ENCODE measurements at regions not wholly inside any gene's neighbourhood (a gene's known extent, or its start where the extent isn't known, plus 50 kb on each side); places are given as distances from the start of the nearest gene placed in this dataset.

GRCh38 chr5:105448271-105448670, 1885.7 kb upstream of the NUDT12 start:
- no peak overlapping the region for H3K4me3 ChIP-seq
- no peak overlapping the region for H3K4me2 ChIP-seq
- no peaks in the 10 kb centered on the region for H3K4me1 ChIP-seq
- TF ChIP-seq Cebpa-rat (IDR thresholded peaks at IDR 0.05): no peak
- H4K20me1 ChIP-seq: no peaks in the 10 kb centered on the region
- H3K9me3 ChIP-seq: 0 out of 2 replicates have a peak, but pooled peaks cover 14% of the 10 kb centered on the region
- H3K27me3 ChIP-seq: no peaks in the 10 kb centered on the region
- no peak overlapping the region for H3K27ac ChIP-seq
- no peak overlapping the region for H3K9ac ChIP-seq
- H3K36me3 ChIP-seq: no peaks in the 10 kb centered on the region

DNA sequence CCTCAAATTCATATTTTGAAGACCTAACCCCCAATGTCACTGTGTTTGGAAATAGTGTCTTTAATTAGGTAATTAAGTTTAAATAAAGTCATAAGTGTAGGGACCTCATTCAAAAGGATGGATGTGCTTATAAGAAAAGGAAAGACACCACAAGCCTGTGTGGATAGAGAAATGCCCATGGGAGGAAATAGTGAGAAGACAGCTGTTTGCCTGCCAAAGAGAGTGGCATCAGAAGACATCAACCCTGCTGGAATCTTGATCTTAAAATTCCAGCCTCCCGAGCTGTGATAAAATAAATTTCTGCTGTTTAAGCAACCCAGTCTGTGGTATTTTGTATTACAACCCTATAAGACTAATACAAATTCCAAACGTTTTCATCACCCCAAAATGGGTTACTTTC, 1867.9 kb upstream of the NUDT12 start:
- peak overlapping the region; percentile 19; the same call in 1 of the 2 replicates for H3K4me2 ChIP-seq
- H4K20me1 ChIP-seq: no peaks in the 10 kb centered on the region
- H3K4me3 ChIP-seq: no peak overlapping the region
- no peaks in the 10 kb centered on the region for H3K36me3 ChIP-seq
- no peak overlapping the region for H3K27ac ChIP-seq
- H3K4me1 ChIP-seq: 0 out of 2 replicates have a peak, but pooled peaks cover 4% of the 10 kb centered on the region
- no peak for TF ChIP-seq Cebpa-rat (IDR thresholded peaks at IDR 0.05)
- H3K9ac ChIP-seq: no peak overlapping the region
- no peaks in the 10 kb centered on the region for H3K27me3 ChIP-seq
- H3K9me3 ChIP-seq: no peaks in the 10 kb centered on the region

DNA sequence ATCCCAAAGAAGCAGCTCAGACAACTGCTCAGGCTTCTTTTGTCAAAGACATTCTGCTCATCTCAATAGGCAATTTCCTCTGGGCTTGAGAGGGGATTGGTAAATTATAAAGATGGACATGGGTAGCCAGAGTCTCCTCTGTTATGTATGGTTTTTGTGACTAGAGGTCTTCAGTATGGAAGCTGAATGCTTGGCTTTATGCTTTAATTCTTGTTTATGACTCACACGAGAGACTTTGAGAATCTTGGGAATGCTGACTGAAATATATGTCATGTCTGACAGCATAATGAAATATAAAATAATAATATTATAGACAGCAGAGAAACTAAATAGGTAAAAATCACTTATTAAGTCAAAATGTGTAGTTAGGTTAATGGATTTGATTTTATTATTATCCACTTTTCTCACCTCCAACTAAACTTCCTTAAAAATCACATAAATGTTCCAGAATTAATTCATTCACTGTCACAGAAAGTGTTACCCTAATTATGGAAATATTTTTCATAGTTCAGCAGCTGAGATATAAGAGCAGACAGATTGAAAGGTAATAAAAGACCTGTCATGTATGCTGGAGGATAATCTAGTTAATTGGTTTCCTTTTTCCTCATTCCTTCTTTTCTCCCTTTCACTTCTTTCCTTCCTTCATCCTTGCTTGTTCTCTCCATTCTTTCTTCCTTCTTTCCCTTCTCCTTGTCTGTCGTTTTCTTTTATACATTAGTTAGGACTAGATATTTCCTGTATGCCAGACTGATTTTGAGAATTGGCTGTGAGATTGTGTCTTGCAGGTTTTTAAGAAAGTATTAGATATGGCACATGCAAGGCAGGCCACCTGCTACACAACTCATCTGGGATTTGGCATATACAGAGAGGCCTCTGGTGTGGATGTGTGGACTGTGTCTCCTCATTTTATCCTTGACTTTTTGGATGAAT, 1866.1 kb upstream of the NUDT12 start:
- H3K4me1 ChIP-seq: 0 out of 2 replicates have a peak, but pooled peaks cover 4% of the 10 kb centered on the region
- H3K27ac ChIP-seq: no peak overlapping the region
- no peak for TF ChIP-seq Cebpa-rat (IDR thresholded peaks at IDR 0.05)
- H3K27me3 ChIP-seq: no peaks in the 10 kb centered on the region
- no peaks in the 10 kb centered on the region for H4K20me1 ChIP-seq
- no peaks in the 10 kb centered on the region for H3K36me3 ChIP-seq
- H3K9me3 ChIP-seq: no peaks in the 10 kb centered on the region
- H3K9ac ChIP-seq: no peak overlapping the region
- no peak overlapping the region for H3K4me3 ChIP-seq
- H3K4me2 ChIP-seq: no peak overlapping the region

DNA sequence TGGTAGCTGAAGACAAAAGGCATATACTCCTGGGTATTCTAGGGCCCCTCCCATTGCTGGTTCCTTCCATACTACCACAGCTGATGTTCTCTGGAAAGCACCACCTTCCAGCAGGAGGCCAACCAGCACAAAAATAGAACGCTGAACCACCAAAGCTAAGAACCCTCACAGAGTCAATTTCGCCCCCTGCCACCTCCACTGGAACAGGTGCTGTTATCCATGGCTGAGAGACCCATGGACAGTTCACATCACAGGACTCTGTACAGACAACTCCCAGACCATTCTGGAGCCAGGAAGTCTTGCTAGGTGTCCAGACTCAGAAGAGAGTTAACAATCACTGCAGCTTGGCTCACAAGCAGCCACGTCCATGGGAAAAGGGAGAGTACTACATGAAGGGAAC, 1851.5 kb upstream of the NUDT12 start:
- Histone ChIP-seq H3K4me3 (no peak overlapping the region), H3K36me3 (no peaks in the 10 kb centered on the region), H3K9me3 (peaks cover 11% of the 10 kb centered on the region; the same call in 1 of the 2 replicates), H3K4me1 (no peaks in the 10 kb centered on the region), H3K9ac (no peak overlapping the region), H4K20me1 (no peaks in the 10 kb centered on the region), H3K27ac (no peak overlapping the region), H3K4me2 (no peak overlapping the region), H3K27me3 (no peaks in the 10 kb centered on the region)
- TF ChIP-seq Cebpa-rat (IDR thresholded peaks at IDR 0.05): no peak

DNA sequence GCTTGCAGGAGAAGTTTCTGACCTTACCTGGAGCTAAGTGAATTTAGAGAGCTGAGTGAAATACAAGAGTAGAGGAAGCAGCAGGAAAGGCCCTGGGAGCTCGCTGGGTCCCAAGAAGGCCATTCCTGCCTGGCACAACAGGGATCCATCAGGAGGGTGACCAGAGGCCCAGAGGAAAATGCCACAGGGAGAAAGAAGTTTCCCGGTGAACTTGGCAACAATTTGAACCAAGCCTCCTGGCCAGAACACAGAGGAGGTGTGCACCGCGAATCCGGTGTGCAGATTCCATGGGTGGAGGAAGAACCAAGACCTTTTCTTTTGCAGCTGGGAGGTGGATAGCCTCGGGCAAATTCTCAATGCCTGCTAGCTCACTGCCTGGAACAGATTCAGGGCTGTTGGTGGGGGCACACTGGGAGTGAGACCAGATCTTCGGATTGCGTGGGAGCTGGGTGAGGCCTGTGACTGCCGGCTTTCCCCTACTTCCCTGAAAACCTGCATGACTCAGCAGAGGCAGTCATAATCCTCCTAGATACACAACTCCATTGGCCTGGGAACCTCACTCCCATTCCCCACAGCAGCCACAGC, 1850.9 kb upstream of the NUDT12 start:
- H3K27ac ChIP-seq: no peak overlapping the region
- no peaks in the 10 kb centered on the region for H3K4me1 ChIP-seq
- no peaks in the 10 kb centered on the region for H3K27me3 ChIP-seq
- H3K9ac ChIP-seq: no peak overlapping the region
- H3K4me3 ChIP-seq: no peak overlapping the region
- no peaks in the 10 kb centered on the region for H4K20me1 ChIP-seq
- no peak for TF ChIP-seq Cebpa-rat (IDR thresholded peaks at IDR 0.05)
- H3K36me3 ChIP-seq: no peaks in the 10 kb centered on the region
- H3K9me3 ChIP-seq: peaks cover 5% of the 10 kb centered on the region; the same call in 1 of the 2 replicates
- no peak overlapping the region for H3K4me2 ChIP-seq

- H3K4me3 ChIP-seq: no peak overlapping the region
- no peak overlapping the region for H3K9ac ChIP-seq
- H3K4me1 ChIP-seq: no peaks in the 10 kb centered on the region
- no peak overlapping the region for H3K27ac ChIP-seq
- H3K9me3 ChIP-seq: no peaks in the 10 kb centered on the region
- H3K36me3 ChIP-seq: no peaks in the 10 kb centered on the region
- no peaks in the 10 kb centered on the region for H3K27me3 ChIP-seq
- no peak overlapping the region for H3K4me2 ChIP-seq
- no peak for TF ChIP-seq Cebpa-rat (IDR thresholded peaks at IDR 0.05)
- H4K20me1 ChIP-seq: no peaks in the 10 kb centered on the region
Measured at GRCh38 chr5:105409695-105410094, 1847.1 kb upstream of the NUDT12 start.

- no peak overlapping the region for H3K27ac ChIP-seq
- H4K20me1 ChIP-seq: no peaks in the 10 kb centered on the region
- no peaks in the 10 kb centered on the region for H3K4me1 ChIP-seq
- no peak overlapping the region for H3K4me2 ChIP-seq
- no peaks in the 10 kb centered on the region for H3K9me3 ChIP-seq
- H3K36me3 ChIP-seq: no peaks in the 10 kb centered on the region
- H3K4me3 ChIP-seq: no peak overlapping the region
- no peaks in the 10 kb centered on the region for H3K27me3 ChIP-seq
- TF ChIP-seq Cebpa-rat (IDR thresholded peaks at IDR 0.05): no peak
- no peak overlapping the region for H3K9ac ChIP-seq
Measured at GRCh38 chr5:105407200-105407599, 1844.6 kb upstream of the NUDT12 start.

GRCh38 chr5:105397749-105398148, 1835.2 kb upstream of the NUDT12 start:
- H3K27me3 ChIP-seq: no peaks in the 10 kb centered on the region
- no peaks in the 10 kb centered on the region for H3K36me3 ChIP-seq
- H3K9ac ChIP-seq: no peak overlapping the region
- H3K27ac ChIP-seq: no peak overlapping the region
- no peaks in the 10 kb centered on the region for H4K20me1 ChIP-seq
- H3K9me3 ChIP-seq: peaks cover 3% of the 10 kb centered on the region
- TF ChIP-seq Cebpa-rat (IDR thresholded peaks at IDR 0.05): no peak
- H3K4me1 ChIP-seq: no peaks in the 10 kb centered on the region
- no peak overlapping the region for H3K4me3 ChIP-seq
- no peak overlapping the region for H3K4me2 ChIP-seq

DNA sequence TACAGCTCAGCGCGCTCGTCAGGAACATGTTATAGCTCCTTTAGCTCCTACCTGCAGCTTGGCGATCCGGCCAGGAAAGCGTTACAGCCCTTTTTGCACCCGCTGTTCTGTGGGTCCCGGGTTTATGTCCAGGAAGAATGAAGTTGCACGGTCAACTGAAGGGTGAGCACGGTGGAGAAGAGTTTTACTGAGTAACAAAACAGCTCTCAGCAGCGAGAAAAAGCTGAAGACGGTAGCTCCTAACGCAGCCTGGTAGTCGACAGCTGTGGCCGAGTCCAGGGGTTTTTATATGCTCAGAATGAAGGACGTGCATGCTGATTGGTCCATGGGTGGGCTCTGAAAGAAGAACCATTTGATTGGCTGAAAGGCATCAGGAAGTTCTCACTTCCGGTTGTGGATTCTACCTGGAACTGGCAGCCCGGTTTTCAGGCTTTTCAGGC, 1830.1 kb upstream of the NUDT12 start:
- Histone ChIP-seq H3K4me1 (no peaks in the 10 kb centered on the region), H3K27me3 (no peaks in the 10 kb centered on the region), H3K4me2 (no peak overlapping the region), H3K9me3 (peaks cover 12% of the 10 kb centered on the region), H3K4me3 (no peak overlapping the region), H4K20me1 (no peaks in the 10 kb centered on the region), H3K36me3 (no peaks in the 10 kb centered on the region), H3K27ac (no peak overlapping the region), H3K9ac (no peak overlapping the region)
- TF ChIP-seq Cebpa-rat (IDR thresholded peaks at IDR 0.05): no peak

DNA sequence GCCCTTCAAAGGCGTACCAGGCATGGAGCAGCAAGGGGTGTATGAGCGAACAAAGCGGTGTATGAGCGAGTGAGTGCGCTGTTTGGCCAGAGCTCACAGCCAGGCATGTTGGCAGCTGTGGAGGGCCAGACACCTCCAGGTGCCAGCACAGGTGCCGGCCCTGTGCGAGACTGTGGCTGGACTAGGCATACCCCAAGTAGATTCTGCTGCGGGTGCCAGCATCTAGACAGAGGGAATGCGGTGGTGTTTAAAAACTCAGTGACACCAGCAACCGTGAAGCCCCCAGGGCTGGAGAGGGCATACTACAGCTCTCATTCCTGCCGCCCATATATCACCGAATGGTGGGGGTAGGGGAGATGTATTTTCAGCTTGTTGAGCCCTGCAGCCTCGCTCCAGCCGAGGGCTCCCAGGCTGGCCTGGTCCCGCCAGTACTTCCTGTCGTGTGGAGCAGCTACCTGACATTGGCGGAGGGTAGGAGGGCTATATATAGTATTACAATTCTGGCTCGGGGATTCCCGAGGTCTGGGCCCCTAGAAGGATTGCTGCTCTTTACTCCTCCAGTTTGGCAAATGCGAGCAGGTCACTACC, 1829.6 kb upstream of the NUDT12 start:
- no peak for TF ChIP-seq Cebpa-rat (IDR thresholded peaks at IDR 0.05)
- Histone ChIP-seq H4K20me1 (no peaks in the 10 kb centered on the region), H3K4me3 (no peak overlapping the region), H3K9ac (no peak overlapping the region), H3K27me3 (no peaks in the 10 kb centered on the region), H3K4me2 (no peak overlapping the region), H3K4me1 (no peaks in the 10 kb centered on the region), H3K27ac (no peak overlapping the region), H3K9me3 (peaks cover 12% of the 10 kb centered on the region), H3K36me3 (no peaks in the 10 kb centered on the region)
